ENCODE measurements at regions not wholly inside any gene's neighbourhood (a gene's known extent, or its start where the extent isn't known, plus 50 kb on each side); places are given as distances from the start of the nearest gene placed in this dataset.

- DNase-seq (ENCODE audit: low spot score) = no peak
- TF ChIP-seq CTCF (IDR thresholded peaks at IDR 0.05; ENCODE audit: extremely low read depth, missing control alignments) = no peak
These were observed 813.5 kb downstream of the TLE4 start for GRCh38 chr9:80385246-80385645.

GRCh38 chr9:80383331-80383730 lies 811.6 kb downstream of the TLE4 start:
- DNase-seq (ENCODE audit: low spot score) = no peak
- no peak for TF ChIP-seq CTCF (IDR thresholded peaks at IDR 0.05; ENCODE audit: extremely low read depth, missing control alignments)

GRCh38 chr9:80382211-80382891 lies 810.6 kb downstream of the TLE4 start:
- DNase-seq (ENCODE audit: low spot score) = no peak
- no peak for TF ChIP-seq CTCF (IDR thresholded peaks at IDR 0.05; ENCODE audit: extremely low read depth, missing control alignments)

GRCh38 chr9:80380301-80380700 lies 808.5 kb downstream of the TLE4 start:
- no peak for TF ChIP-seq CTCF (IDR thresholded peaks at IDR 0.05; ENCODE audit: extremely low read depth, missing control alignments)
- no peak for DNase-seq (ENCODE audit: low spot score)

GRCh38 chr9:80378669-80379293 lies 807.0 kb downstream of the TLE4 start:
- no peak for TF ChIP-seq CTCF (IDR thresholded peaks at IDR 0.05; ENCODE audit: extremely low read depth, missing control alignments)
- DNase-seq (ENCODE audit: low spot score) = no peak

GRCh38 chr9:80376180-80376579 lies 804.4 kb downstream of the TLE4 start:
- TF ChIP-seq CTCF (IDR thresholded peaks at IDR 0.05; ENCODE audit: extremely low read depth, missing control alignments) = no peak
- DNase-seq (ENCODE audit: low spot score) = no peak

- TF ChIP-seq CTCF (IDR thresholded peaks at IDR 0.05; ENCODE audit: extremely low read depth, missing control alignments) = no peak
- no peak for DNase-seq (ENCODE audit: low spot score)
These were observed 803.7 kb downstream of the TLE4 start for GRCh38 chr9:80375477-80375876.
